ENCODE measurements at regions not wholly inside any gene's neighbourhood (a gene's known extent, or its start where the extent isn't known, plus 50 kb on each side); places are given as distances from the start of the nearest gene placed in this dataset.
"Not testable (repeated sequence)": the region's sequence is repeated elsewhere in the genome, so short reads cannot be mapped to it uniquely, and the experiment has no call there.

DNA sequence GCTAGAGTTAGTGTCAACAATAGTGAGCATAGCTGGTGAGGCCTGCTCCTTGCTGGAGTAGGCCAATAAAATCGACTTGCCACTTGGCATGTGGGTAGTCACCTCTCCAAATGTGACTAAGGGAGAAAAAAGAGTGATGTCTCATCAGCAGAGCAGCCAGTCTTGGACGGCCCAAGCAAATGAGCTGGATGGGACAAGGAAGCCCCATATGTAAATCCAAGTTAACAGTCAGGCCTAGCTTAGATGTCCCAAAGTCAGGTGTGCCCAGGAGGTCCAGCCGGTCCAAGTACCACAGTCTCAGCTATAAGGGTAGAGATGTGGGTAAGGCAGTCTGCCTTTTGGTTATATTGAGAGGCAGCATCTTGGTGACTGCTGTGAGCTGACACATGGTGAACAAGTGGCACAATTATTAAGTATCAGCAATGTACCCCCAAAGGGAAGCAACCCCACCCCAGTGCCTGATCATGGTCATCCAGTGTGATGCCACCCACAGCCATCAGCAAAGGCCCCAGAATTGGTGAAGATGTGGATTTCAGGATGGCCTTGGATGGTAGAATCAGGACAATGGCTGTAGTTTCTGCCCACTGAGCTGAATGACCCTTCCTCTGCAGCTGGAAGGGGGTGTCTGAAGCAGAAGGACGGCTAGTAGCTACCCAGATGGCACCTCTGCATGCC lies 83.4 kb downstream of the TNFRSF13B start:
- no peak for TF ChIP-seq JUND (IDR thresholded peaks at IDR 0.05; ENCODE audit: low read depth)
- in situ Hi-C loops (cut with HindIII; ENCODE audit: low pct_unique_long_range_greater_than_20kb, low sequenced_read_pairs): no loop called here
- no peak for DNase-seq (ENCODE audit: low read depth in 1 of 2, low spot score in 1 of 2)

DNA sequence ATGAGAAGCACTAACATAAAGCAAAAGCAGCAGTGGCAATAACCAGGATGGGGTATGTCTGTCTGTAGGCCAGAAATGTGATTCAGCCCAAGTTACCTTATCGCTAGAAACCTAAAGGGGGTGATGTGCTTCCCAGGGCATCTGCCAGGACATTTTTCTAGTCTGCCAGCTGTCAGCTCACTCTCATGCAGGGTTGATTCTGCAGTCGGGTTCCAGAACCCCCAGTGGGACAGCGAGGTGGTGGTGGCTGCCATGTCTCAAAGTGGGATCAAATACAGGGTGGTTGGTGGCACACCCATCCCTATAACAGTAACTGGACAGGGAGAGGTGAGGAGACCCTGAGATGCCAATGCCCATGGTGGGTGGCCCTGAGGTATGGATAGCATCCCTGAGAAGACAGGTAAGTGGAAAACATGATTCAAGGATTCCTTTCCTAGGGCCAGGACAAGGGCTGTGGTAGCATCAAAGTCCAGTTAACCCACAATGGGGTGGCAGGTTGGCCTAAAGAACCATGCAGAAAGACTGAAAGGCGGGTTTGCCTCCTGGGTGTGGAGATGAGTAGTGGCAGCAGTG lies 84.3 kb downstream of the TNFRSF13B start:
- TF ChIP-seq JUND (IDR thresholded peaks at IDR 0.05; ENCODE audit: low read depth): no peak
- in situ Hi-C loops (cut with HindIII; ENCODE audit: low pct_unique_long_range_greater_than_20kb, low sequenced_read_pairs): no loop called here
- no peak for DNase-seq (ENCODE audit: low read depth in 1 of 2, low spot score in 1 of 2)

DNA sequence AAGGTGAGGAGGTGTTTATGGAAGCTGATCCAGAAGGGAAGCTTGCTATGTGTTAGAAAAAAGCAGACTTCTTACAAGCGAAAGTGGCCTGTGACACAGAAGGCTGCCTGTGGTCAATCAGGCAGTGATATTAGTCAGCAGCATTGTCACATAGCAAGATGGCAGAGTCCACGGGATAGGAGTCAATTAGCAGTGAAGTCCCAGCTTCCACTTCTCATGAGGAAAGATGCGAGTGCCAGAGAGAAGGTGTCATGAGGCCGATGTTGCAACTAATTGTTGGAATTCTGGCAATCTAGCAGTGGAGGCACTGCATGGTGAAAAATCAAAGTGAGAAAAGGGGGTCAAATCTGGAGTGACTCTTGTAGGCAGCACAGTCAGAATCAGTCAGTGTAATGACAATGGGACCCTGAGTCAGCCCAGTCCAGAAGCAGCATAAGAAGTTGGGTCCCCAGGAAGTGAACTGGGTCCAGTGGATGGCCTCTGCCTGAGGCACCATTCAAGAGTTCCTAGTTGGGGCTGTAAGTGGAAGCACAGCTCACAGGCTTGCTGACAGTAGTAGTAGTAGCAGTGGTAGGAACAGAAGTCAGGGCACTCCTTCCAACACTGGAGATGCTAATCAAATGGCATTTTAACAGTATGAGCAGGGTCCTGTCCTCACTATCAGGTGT lies 85.1 kb downstream of the TNFRSF13B start:
- no peak for TF ChIP-seq JUND (IDR thresholded peaks at IDR 0.05; ENCODE audit: low read depth)
- in situ Hi-C loops (cut with HindIII; ENCODE audit: low pct_unique_long_range_greater_than_20kb, low sequenced_read_pairs): no loop called here
- no peak for DNase-seq (ENCODE audit: low read depth in 1 of 2, low spot score in 1 of 2)

DNA sequence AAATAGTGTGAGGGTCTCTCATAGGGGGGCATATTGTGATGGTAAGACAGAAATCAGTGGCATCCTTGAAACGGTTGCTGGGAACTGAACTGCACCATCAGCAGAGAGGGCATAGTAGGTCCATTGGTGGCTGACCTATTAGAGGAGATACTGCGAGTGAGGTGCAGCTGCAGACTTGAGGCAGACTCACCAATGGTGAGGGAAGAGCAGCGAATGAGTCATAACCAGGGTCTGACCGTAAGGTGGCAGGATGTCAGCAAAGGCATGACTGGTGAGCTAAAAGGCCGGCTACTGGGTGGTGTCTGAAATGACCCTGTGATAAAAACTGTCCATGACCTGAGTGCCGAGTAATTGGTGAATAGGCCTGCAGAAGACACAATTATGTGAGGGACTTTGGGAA lies 86.7 kb downstream of the TNFRSF13B start:
- DNase-seq (ENCODE audit: low read depth in 1 of 2, low spot score in 1 of 2); in situ Hi-C loops (cut with HindIII; ENCODE audit: low pct_unique_long_range_greater_than_20kb, low sequenced_read_pairs): not testable (repeated sequence)

DNA sequence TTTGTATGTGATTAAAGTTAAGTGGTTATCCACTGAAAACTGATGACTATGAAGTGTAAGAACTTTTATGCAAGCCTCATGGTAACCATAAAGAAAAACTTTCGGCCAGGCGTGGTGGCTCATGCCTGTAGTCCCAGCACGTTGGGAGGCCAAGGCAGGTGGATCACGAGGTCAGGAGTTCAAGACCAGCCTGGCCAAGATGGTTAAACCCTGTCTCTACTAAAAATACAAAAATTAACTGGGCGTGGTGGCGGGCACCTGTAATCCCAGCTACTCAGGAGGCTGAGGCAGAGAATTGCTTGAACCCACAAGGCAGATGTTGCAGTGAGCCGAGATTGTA lies 89.0 kb downstream of the TNFRSF13B start:
- in situ Hi-C loops (cut with HindIII; ENCODE audit: low pct_unique_long_range_greater_than_20kb, low sequenced_read_pairs); DNase-seq (ENCODE audit: low read depth in 1 of 2, low spot score in 1 of 2): not testable (repeated sequence)

DNA sequence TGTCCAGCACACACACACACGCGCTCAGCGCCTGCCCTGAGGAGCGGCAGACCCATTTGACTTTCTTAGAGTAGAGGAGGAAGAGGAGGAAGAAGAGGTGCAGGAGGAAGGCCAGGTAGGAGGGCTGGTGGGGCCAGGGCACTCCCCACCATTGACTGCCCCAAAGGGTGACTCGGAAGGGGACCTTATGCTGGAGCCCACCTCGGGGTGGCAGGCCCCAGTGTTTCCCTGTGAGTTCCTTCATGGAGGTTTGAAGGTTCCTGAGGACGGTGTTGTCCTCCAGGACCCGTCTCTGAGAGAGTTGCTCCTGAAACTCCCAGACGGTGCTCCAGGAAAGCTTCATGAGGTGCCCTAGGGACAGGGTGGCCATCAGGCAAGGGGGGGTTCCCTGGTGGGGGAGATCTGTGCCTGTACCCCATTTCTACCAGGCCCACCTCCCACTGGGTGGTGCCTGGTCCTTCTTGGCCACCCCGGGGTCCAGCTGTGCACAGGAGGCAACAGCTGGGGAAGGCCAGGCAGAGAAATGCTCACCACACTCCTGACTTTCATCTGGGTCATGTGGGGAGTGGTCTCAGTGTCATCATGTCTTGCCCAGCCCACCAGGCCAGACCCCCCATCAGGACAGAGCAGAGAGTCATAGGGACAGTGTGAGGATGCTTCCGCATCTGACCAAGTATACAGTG lies 89.5 kb downstream of the TNFRSF13B start:
- in situ Hi-C loops (cut with HindIII; ENCODE audit: low pct_unique_long_range_greater_than_20kb, low sequenced_read_pairs): no loop called here
- no peak for DNase-seq (ENCODE audit: low read depth in 1 of 2, low spot score in 1 of 2)
- TF ChIP-seq JUND (IDR thresholded peaks at IDR 0.05; ENCODE audit: low read depth): no peak

DNA sequence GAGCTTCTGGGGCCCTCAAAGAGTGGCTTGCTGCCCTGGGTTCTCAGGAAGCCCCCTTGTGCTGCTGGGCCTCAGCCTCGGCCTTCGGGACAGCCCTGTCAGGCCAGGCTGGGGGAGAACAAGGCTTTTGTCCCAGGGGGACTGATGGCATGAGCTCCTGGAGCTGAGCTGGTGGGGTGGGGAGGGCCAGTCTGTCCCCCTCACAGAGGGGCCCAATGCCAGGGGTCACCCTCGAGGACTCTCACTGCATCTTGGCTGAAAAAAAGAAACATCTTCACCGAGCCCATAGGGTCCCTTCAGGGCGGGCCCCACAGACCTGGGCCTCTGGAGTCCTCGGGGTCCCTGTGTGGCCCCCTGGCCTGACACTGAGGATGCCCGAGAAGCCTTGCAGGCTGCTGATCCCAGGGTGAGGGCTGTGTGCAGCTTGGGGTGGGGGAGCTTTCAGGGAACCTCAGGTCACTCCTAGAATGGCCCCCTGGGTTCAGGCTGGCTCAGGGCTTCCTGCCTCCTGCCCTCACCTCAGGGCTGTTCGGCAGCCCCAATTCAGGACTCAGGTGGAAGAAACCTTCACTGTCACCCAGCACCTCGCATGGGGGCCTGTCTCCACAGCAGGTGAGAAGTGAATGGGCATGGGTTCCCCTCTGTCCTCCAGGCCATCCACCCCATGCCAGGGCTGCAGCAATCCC lies 90.5 kb downstream of the TNFRSF13B start:
- no peak for DNase-seq (ENCODE audit: low read depth in 1 of 2, low spot score in 1 of 2)
- in situ Hi-C loops (cut with HindIII; ENCODE audit: low pct_unique_long_range_greater_than_20kb, low sequenced_read_pairs): no loop called here
- TF ChIP-seq JUND (IDR thresholded peaks at IDR 0.05; ENCODE audit: low read depth): no peak

DNA sequence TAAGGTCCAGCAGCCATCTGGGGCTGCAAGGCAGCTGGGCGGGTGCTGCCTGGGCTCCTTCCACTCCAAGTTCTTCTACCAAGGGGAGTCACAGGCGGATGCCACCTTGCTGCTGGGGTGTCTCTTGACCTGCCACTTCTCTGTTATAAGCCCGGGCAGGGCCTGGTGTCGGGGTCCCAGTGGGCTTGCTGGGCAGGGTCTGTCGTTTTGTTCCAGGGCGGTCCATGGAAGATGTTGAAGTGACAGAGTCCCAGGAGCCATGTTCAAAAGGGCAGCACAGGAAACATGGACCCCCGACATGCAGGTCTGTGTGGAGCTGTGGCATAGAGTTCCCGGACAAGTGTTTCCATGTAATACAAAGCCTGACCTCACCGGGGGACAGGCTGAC lies 91.1 kb downstream of the TNFRSF13B start:
- no peak for DNase-seq (ENCODE audit: low read depth in 1 of 2, low spot score in 1 of 2)
- in situ Hi-C loops (cut with HindIII; ENCODE audit: low pct_unique_long_range_greater_than_20kb, low sequenced_read_pairs): no loop called here
- TF ChIP-seq JUND (IDR thresholded peaks at IDR 0.05; ENCODE audit: low read depth): no peak

DNA sequence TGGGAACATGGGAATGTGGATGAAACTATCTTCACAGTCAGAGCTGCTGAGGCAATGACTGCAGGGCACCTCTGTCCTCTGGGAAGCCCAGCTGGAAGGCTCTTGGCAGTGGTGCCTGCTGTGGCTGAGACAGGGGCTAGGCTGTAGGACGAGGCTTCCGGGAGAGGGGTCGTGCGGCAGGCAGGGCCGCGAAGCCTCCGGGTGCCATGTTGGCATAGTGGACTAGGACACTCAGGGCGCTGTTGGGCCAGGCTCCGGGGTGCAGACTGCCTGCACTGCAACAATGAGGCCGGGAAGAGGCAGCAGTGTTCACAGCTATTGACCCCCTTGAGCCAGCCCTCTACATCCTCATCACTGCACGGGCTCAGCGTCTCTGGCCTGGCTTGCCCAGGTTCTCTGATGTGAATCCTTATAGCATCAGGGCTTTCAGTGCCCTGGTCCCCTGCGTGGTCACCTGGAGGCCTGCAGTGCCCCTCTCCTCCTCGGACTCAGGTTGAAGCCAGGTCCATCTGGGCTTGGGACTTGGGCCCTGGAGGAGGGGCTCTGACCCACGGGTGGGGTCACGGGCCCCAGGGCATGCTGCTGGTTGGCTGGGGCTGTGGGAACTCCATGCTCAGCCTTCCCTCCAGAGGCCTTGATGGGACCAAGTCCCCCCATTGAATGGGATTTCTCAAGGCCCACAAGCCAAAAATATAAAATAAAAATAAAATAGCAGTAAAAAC lies 91.6 kb downstream of the TNFRSF13B start:
- no peak for DNase-seq (ENCODE audit: low read depth in 1 of 2, low spot score in 1 of 2)
- TF ChIP-seq JUND (IDR thresholded peaks at IDR 0.05; ENCODE audit: low read depth): no peak
- in situ Hi-C loops (cut with HindIII; ENCODE audit: low pct_unique_long_range_greater_than_20kb, low sequenced_read_pairs): no loop called here

DNA sequence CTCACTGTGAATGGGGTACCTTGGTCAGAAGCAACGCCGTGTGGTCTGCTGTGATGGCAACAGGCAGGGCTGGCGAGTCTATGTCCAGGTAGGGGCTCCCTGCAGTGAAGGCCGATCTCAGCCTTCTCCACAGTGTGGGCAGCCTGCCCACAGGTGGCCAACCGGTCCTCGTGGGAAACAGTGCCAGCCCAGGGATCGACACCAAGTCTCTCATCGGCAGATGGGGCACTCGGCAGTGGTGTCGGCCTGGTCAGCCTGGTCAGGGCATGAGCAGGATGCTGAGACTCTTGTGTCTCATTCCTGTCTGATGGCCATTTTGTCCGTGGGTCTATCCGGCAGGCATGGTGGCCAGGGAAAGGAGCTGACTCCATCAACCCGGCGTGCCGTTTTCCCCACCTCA lies 92.2 kb downstream of the TNFRSF13B start:
- in situ Hi-C loops (cut with HindIII; ENCODE audit: low pct_unique_long_range_greater_than_20kb, low sequenced_read_pairs): no loop called here
- TF ChIP-seq JUND (IDR thresholded peaks at IDR 0.05; ENCODE audit: low read depth): no peak
- DNase-seq (ENCODE audit: low read depth in 1 of 2, low spot score in 1 of 2): no peak

DNA sequence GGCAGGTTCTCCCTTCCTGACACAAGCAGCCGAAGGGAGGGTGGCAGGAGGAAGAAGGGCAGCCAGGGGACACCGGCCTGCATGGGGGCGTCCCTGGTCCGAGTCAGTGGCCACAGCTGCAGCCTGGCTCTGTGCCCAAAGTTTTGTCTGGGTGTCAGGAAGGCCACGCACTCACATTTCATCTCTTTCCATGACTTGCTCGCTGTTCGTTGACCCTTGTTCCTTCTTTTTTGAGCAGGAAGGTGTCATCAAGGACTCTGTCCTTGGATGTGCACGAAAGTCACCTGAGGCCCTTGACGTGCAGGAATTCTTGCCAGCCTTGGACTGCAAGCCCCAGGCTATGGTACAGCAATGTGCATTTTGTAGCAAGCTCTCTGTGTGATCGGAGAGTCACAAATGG lies 93.3 kb downstream of the TNFRSF13B start:
- TF ChIP-seq JUND (IDR thresholded peaks at IDR 0.05; ENCODE audit: low read depth): no peak
- no peak for DNase-seq (ENCODE audit: low read depth in 1 of 2, low spot score in 1 of 2)
- in situ Hi-C loops (cut with HindIII; ENCODE audit: low pct_unique_long_range_greater_than_20kb, low sequenced_read_pairs): no loop called here

DNA sequence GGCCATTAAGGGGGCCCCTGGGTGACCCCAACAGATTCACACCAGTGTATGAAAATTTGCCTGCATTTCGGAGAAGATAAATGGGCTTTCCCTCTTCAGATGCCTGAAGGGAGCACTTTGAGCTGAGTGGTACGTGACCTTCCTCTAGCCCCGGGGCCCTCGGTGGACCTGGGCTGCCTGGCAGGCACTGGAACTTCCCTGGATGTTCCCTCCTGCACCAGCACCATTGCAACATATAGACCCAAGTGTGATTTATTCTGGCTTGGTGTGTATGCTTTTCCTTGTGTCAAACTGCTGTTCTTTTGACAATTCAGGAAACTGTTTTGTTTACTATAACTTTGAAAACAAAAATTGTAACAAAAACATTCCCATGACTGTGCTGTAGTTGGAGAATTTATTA lies 93.8 kb downstream of the TNFRSF13B start:
- TF ChIP-seq JUND (IDR thresholded peaks at IDR 0.05; ENCODE audit: low read depth): no peak
- DNase-seq (ENCODE audit: low read depth in 1 of 2, low spot score in 1 of 2): no peak
- in situ Hi-C loops (cut with HindIII; ENCODE audit: low pct_unique_long_range_greater_than_20kb, low sequenced_read_pairs): no loop called here

Data from T47D (cell line).